HL-60 (cell line): ENCODE measurements at regions not wholly inside any gene's neighbourhood (a gene's known extent, or its start where the extent isn't known, plus 50 kb on each side); places are given as distances from the start of the nearest gene placed in this dataset.

Experiments used
- CTCF ChIP-seq: IDR thresholded peaks from one replicate; pipeline ENCODE4 v1.5.1; 2011; ENCODE audit warnings: low read length, control low read depth, inconsistent platforms; ENCODE audit not compliant: insufficient read depth
- SPI1 ChIP-seq: IDR thresholded peaks from 2 replicates; pipeline ENCODE4 v1.6.1; 2012; ENCODE audit warnings: low read depth, mild to moderate bottlenecking, borderline replicate concordance

- TF ChIP-seq SPI1 = no peak
- TF ChIP-seq CTCF = no peak
These were observed 100.2 kb upstream of the SLC66A3 start for GRCh38 chr2:11054783-11055678.
